Activated T-cell treated with anti-CD3 and anti-CD28 coated beads, Interleukin-2, amount 50 U/mL, for 48 hours (primary cell): ENCODE measurements at regions not wholly inside any gene's neighbourhood (a gene's known extent, or its start where the extent isn't known, plus 50 kb on each side); places are given as distances from the start of the nearest gene placed in this dataset.

Source experiments
- DNase-seq, 2 experiments: peaks; one replicate each; pipeline ENCODE4 v3.0.0-alpha.2; 2020

DNA sequence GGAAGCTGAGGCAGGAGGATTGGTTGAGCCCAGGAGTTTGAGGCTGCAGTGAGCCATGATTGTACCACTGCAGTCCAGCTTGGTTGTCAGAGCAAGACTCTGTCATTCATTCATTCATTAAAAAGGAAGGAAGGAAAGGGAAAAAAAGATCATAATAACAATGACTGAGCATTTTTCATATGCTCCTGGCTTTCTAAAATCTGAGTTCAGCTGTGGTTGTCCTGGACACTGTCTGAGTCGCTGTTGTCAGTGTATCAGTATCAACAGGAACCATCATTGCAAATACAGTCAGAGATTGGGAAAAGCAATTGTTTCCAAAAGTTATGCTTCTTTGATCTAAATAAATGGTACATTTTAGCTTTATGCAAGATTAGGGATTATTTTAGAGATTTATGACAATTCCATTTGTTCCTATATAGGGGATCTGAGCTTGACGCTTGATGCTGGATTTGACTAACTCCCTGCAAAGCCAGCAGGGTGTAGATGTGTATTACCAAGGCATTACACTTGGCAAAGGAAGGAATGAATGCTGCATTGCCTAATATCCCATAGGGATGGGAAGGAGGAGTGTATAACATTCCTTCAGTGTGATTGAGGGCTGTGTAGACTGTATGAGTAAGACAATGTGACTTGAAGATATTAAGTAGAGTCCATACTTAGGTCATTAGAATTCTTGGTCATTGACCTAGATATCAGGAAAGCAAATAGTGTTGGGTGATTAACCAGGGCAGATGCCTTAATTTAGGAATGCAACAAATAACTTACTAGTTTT is 100.2 kb downstream of the DISP1 start:
- no peak for DNase-seq

DNA sequence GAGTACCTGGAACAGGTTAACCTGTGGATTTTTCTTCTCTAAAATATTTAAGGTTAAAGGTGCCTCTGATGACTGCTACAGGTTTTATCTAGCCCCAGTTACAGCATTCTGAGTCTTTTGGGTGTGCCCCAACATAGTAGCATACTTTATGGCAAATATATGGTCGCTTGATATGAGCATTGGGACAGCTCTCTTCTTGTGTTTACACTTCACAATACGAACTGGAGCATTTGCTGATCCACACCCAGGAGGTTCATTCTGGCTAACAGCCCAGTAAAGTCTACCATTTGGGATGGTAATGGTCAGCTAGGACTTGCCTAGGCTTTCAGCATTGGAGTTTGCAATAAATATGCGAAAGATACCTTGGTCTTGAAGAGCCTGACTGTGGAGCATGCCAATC is 101.3 kb downstream of the DISP1 start:
- DNase-seq, result no peak

DNA sequence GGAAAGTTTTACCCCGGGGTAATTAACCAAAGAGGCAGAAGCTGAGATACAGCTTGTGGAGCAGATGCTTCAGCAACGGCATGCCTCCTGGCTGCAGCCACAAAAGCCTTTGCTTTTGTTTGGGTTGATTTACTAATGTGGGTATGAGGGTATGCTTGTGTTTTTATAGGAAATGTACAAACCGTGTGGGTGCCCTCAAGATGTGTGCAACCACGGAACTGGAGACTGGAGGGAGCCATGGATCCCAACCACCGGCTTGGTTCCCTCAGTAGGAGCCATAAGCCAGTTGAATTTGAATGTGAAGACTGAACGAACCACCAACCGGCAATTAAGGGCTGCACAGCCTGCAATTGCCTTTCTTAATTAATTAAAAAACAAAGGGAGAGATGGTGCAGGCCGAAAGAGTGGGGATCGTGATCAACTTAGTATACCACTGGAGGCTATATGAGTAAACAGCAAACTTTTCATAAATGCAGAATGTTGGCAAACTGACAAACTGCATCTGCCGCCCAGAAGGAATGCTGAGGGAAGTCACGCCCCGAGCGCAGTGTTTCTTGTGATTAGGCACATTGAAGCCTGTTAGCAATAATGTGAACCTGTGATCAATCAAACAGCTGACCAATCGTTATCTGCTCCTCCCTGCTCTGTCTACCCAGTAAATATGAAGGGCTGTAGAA is 104.1 kb downstream of the DISP1 start:
- no peak for DNase-seq

DNA sequence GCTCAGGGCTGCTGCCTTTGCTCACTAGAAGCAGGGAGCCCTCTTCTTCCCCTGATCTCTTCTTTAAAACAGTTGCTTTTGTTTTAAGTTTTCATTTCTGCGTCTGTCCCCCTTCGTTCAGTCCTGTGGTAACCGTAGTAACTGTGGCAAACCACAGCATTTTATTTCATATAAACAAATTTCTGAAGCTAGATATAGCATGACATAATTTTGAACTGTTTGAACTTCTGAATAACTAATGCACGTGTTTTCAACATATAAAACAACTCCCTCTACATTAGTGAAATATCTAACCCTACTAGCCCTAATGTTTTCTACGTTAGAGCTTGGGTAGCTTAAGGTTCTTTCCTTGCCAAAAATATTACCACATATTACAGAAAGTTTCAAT is 104.6 kb downstream of the DISP1 start:
- no peak for DNase-seq

DNA sequence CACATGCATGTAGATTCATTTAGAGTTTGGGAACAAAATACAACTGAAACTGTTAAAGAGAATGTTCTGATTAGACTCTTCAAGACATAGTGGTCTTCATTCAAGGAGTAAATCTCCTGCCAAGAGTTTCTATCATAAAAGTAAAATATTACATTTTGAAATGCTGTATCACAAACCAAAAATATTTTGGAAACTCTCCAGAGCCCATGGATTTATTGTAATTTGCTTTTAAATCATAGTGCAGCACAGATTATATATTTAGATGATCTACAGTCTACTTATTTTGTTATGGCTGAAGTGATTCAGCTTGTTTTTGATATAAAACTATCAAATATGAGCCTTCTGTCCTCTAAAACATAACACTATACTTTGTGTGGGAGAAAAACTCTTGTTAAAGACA is 105.3 kb downstream of the DISP1 start:
- no peak for DNase-seq

DNA sequence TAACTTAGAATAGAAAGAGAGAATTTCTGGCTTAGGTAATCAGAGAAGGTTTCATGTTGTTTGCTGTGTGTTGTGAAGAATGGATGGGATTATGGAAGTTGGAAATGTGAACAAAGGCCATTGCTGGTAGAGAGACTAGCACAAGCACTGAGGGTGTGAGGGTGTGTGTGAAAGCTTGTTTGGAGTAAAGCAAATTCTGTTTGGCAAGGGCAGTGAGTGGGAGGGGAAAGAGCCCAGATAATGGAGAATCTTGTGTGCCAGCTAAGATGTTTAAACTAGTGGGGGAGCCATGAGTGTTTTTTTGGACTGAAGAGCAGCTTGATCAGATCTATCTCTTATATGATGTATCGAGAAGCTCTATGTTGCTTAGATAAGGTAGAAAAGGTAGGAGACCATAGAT is 107.1 kb downstream of the DISP1 start:
- DNase-seq, result no peak

DNA sequence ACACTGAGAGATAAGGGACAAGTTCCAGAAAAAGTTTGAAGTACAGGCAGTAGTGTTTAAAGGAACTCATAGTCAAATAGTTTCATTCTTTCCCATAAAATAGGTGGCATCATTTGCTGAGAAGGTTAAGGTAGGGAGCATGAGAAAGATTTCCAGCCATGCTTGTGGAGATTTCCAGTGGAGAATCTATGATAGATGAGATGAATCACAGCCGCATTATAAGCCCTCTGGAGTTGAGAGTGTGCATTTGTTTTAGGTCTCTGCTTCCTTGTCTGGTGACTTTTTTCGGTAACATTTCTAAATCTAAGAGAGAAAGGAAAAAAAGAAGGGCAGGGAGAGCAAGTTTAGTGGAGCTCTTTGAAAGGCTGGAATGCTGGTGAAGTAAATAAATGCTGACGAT is 108.7 kb downstream of the DISP1 start:
- no peak for DNase-seq

DNA sequence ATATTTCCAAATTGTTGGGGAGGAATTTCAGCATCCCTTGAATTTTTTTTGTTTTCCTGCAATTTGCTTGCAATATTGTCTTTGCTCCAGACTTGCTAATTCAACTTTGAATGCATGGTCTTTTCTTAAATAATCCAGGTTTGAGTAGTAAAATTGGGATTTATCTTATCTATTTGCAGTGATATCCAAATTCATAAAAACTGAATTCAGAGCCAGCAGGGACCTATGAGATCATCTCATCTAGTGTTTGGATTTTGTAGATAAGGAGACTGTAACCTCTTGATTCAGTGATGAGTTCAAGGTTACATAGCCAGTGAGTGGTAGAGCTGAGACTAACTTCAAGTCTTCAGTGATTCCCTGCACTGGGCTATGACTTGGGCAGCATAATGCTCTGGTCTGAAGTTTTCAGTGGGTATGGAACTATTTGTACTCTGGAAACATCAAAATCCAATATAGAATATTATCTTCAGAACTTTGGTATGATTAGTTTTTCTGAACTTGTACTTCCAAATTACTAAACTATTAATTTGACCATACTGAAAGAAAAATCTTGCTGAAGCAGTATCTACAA is 109.4 kb downstream of the DISP1 start:
- DNase-seq, result no peak

DNA sequence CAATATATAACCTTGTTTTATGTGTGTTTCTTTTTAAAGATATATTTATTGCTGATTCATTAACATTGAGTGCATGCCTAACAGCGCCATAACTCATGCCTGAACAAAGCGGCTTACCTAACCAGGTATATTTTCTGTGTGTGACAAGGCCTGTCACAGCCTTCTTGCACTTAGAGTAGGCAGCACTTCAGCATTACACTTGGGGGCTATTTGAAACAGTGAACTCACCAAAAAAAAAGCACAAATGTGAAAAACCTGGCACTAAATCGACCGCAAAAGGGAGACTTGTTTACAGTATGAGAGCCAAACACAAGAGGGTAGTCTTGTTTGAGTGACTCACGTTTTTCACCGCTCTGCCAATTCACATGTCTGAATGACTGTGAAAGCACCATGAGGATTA is 111.7 kb downstream of the DISP1 start:
- DNase-seq, result no peak

DNA sequence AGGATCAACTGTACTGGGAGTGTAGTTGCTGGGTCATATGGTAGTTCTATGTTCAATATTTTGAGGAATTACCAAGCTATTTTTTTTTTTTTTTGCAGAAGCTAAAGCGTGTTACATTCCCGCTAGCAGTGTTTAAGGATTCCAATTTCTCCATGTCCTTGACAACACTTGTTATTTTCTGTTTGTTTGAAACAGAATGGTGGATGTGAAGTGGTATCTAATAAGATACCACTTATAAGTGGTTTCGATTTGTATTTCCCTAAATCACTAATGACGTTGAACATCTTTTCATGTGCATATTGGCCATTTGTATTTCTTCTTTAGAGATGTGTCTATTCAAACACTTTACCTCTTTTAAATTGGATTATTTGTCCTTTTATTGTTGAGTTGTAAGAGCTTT is 112.2 kb downstream of the DISP1 start:
- DNase-seq, result no peak

DNA sequence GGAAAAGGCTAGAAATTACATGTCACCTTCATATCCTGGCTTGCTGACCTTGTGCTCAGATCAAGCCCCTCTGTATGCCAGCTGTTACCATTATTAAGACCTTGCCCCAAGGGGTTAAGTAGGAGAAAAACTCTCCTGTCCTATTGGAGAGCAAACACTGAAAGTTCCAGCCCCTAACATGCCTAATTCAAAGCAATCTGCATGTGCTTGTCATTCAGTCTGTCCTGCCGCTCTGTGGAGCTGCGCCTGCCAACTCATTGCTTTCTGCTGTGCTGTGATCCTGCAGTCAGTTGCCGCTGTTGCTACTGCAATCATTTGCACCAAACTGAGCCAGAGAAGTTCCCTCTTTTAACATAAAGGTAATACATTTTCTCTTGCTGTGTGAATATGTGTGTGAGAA is 113.4 kb downstream of the DISP1 start:
- DNase-seq, result no peak

DNA sequence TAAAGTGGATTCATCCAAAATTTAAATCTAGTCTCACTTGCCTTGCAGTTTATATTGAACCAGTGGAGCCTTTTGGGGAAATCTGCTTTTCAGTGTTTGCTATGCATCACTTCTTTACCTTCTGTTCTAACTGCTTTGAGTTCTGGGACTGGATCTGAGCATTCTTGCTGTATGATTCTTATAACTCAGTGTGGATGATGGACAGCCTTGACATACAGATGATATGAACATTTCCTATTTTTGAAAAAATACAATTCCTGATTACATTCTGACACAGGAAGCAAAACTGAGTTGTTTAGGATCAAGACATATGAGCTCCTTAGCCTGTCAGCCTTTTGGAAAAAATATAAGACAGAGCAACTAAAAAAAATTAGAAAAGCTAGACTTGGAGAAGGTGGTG is 115.2 kb downstream of the DISP1 start:
- DNase-seq, result no peak

DNA sequence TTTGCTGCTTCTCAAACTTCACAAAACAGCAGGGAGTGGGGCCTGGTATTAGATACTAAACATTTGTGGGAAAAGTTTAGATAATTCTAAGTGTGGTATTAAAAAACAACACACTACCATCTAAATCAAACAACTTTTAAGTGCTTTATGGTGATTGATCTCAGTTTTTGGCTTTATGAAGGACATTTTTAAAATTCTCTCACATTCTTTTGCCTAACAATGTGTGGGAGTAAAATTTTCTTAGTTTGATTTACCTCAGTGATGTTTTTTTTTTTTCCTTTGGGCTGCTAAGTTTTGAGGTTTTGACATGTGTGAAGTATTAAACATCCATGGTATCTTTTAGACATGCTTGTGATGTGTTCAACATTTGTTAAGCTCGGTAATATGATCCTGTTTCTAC is 116.2 kb downstream of the DISP1 start:
- DNase-seq, result no peak

DNA sequence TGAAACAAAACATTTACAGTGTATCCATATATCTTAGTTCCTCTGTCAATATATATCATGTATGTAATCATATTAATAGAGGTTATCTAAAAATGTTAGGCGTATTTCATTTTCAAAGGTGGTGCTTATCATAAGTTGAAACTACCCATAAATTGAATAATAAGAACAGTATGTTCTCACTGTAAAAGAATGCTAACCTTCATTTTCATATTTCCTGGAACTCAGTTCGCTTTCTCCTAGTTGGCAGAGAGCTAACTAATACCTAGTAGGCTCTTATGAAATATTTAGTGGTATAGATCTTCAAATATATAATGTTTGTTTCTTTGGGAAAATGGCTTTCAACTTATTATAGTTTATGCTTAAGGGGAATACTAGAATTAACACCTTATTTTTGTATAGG is 118.4 kb downstream of the DISP1 start:
- no peak for DNase-seq

DNA sequence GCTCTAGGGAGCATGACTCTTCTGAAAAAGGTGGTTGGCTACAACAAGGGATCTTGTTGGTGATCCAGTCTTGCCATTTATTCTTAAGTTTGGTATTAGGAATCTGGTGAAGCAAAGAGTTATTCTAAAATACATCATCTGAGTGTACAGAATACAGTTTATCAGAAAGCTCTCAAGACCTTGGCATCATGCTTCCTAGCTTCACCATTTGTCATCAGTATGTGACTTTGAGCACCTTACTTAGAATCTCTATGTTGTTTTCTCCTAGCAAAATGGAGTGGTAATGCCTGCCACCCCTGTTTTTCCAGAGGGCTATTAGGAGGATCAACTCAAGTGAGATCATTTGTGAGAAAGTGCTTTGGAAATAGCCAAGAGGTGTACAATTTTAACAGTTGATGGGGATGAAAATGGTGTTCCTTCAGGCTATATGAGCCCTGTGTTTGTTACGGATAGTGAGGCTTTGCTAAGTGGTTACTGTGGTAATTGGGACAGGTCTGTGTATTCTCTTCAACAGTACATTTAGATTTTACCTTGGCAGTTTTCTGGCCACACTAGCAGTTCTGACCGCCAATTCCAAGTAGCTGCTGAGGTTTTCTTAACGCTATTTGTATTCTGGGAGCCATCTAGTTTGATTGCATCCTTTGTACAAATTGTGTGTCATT is 120.5 kb downstream of the DISP1 start:
- DNase-seq, result no peak

DNA sequence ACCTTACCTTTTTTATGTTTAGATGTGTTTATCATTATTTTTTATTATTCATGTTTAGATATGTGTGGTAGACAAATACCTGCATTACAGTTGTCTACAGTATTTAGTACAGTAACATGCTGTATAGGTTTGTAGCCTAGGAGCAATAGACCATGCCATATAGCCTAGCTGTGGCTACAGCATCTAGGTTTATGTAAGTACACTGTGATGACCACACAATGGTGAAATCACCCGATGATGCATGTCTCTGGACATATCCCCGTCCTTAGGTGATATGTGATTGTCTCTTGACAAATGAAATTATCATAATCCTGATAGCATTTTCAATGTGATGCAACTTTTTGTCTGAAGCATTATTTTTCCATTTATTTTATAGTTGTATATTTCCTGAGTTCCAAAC is 121.2 kb downstream of the DISP1 start:
- no peak for DNase-seq

DNA sequence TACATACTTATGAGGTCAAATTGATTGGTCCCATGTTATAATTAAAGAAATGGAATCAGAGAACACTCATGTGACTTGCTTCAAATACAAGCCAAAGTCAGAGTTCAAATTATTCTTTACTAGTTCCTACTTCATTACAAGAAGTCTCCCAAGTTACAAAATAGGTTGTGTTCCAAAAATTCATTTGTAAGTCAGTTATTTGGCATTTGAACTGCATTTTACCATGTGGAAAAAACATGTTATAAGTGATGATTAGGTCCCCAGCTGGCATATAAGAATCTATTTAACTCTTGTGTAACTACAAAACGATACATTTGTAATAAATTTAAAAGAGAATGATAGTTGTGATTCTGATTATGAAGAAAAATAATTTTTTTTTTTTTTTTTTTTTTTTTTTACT is 124.1 kb downstream of the DISP1 start:
- DNase-seq, result no peak

DNA sequence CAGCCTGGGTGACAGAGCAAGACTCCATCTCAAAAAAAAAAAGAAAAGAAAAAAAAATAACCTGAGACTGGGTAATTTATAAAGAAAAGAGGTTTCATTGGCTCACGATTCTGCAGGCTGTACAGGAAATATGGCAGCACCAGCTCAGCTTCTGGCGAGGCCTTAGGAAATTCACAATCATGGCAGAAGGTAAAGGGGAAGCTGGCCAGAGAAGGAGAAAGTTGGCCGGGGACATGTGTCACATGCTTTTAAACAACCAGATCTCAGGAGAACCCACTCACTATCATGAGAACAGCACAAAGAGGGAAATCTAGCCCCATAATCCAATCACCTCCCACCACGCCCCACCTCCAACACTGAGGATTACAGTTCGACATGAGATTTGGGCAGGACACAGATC is 125.3 kb downstream of the DISP1 start:
- DNase-seq, result no peak

DNA sequence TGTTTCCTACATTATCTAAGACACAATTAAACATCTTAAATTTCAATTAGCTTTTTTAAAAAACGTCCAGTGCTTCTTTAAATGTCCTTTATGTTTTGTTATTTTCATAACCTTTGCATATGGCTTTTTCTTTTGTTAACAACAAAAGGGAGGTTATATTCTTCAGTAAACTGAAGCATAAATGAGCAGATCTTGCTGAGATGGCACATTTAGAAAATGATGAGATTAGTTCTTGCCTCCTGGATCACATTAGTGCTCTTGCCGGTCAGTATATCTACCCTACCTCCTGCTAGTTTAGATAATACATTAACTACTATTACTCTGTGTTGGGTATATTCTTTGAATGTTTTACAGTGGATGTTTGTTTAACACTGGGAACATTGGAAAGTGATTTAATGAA is 126.1 kb downstream of the DISP1 start:
- DNase-seq, result no peak

DNA sequence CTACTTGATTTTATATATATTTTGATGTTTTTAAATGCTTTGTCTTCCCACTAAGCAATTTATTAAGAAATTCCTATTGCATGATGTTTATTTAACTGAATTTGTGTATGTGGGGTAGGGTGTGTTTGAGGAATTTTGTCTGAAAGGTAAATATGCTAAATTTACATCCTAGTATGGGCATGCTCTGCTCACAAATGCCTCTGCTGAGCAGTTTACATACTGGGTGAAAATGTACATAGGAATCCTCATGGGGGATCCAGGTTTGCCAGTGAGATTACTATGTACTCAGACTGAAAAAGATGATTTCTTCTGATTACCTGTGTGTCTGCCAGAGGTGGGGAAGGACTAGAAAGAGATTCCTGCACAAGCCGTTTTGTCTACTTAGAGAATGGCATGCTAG is 126.6 kb downstream of the DISP1 start:
- DNase-seq, result no peak

DNA sequence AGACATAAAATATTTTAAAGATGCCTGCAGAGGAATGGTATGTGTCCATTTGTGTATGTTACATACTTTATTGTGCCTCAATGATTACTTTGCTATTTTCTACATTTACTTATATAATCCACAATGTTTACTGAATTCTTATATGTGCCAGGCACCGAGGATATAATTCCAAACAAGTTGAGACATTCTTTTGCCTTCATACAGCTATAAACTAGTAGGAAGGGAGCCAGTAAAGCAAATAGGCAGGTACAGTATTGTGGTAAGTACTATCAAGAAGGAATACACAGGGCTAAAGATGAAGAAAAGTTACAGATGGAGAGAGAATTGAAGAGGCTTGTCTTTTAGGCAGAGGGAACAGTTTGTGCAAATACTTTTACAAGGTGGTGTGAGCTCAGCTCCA is 131.6 kb downstream of the DISP1 start:
- no peak for DNase-seq

DNA sequence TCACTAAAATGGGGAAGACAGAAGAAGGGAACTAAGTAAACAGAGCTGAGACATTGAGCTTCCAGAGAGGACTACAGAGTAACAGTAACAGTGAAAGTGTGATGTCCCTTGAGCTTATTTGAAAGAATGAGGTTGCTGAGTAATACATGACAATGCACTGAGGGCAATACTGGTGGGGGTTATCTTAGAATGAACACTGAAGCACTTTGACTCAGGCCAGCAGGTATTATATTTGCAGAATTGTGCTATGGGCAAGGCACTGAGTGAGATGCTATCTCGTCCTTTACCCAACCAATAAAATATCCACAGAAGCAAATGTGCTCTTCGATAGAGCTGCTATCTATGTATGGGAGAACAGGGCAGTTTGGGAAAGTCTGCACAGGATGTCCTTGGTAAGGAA is 133.2 kb downstream of the DISP1 start:
- DNase-seq, result no peak

DNA sequence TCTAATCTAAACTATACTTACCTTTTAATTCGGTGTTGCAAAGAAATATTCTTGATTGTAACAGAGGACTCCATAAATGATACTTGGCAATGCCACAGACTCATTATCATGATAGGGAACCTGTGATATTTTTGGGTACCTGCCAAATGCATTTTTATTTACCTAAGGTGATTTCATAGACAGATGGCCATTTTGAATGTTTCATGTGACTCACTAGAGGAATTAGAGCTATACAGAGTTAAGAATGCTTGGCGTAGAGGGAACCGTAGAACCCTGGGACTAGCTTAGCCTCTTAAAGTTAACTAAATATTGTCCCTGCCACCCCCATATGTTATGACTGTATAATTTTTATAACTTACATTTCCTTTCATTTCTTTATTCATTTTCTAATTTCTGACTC is 136.1 kb downstream of the DISP1 start:
- no peak for DNase-seq

DNA sequence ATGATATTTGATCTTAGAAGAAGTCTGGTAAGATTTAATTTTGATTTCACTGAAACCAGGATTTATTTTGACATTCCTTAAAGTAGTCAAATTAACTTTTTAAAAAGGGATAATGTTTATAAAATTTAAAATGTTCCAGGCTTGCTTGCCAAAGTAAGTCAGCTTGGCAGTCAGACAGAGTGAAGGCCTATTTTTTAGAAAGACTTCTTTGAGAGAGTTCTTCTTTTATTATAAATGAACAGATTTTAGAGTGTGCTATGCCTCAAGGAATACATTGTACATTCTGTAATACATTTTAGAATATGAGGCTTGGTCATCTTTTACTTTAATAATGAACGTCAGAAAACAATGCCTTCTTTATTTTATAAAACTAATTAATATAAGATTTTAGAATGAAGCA is 138.7 kb downstream of the DISP1 start:
- DNase-seq, result no peak
